Activated effector memory CD4-positive, alpha-beta T cell treated with anti-CD3 and anti-CD28 coated beads, Interleukin-2, amount 50 U/mL, for 16 hours (primary cell): ENCODE measurements at regions not wholly inside any gene's neighbourhood (a gene's known extent, or its start where the extent isn't known, plus 50 kb on each side); places are given as distances from the start of the nearest gene placed in this dataset.

Experiments
- DNase-seq: peaks from one replicate; pipeline ENCODE4 v3.0.0-alpha.2; 2020

- no peak for DNase-seq
Measured at GRCh38 chr5:166373817-166374216, 1917.6 kb upstream of the WWC1 start.

- DNase-seq: no peak
Measured at GRCh38 chr5:166377756-166378155, 1913.7 kb upstream of the WWC1 start.

- DNase-seq: no peak
Measured at GRCh38 chr5:166379517-166379916, 1911.9 kb upstream of the WWC1 start.

GRCh38 chr5:166382031-166382430 lies 1909.4 kb upstream of the WWC1 start:
- DNase-seq: no peak

GRCh38 chr5:166398131-166398530 lies 1893.3 kb upstream of the WWC1 start:
- no peak for DNase-seq

- DNase-seq: no peak
Measured at GRCh38 chr5:166399781-166400180, 1891.7 kb upstream of the WWC1 start.

- DNase-seq: no peak
Measured at GRCh38 chr5:166401391-166401790, 1890.1 kb upstream of the WWC1 start.

- no peak for DNase-seq
Measured at GRCh38 chr5:166412191-166412590, 1879.3 kb upstream of the WWC1 start.

GRCh38 chr5:166427211-166427610 lies 1864.2 kb upstream of the WWC1 start:
- no peak for DNase-seq

- no peak for DNase-seq
Measured at GRCh38 chr5:166428264-166428803, 1863.1 kb upstream of the WWC1 start.

GRCh38 chr5:166430491-166431319 lies 1860.7 kb upstream of the WWC1 start:
- no peak for DNase-seq

GRCh38 chr5:166431456-166431855 lies 1860.0 kb upstream of the WWC1 start:
- no peak for DNase-seq

GRCh38 chr5:166433679-166434078 lies 1857.8 kb upstream of the WWC1 start:
- no peak for DNase-seq

GRCh38 chr5:166436872-166437271 lies 1854.6 kb upstream of the WWC1 start:
- DNase-seq: no peak

- DNase-seq: no peak
Measured at GRCh38 chr5:166486348-166486747, 1805.1 kb upstream of the WWC1 start.

- DNase-seq: no peak
Measured at GRCh38 chr5:166488560-166488959, 1802.9 kb upstream of the WWC1 start.

GRCh38 chr5:166493040-166493439 lies 1798.4 kb upstream of the WWC1 start:
- DNase-seq: no peak

GRCh38 chr5:166493612-166494011 lies 1797.8 kb upstream of the WWC1 start:
- DNase-seq: no peak

- DNase-seq: no peak
Measured at GRCh38 chr5:166497496-166498104, 1793.8 kb upstream of the WWC1 start.

GRCh38 chr5:166499447-166500240 lies 1791.8 kb upstream of the WWC1 start:
- no peak for DNase-seq

- no peak for DNase-seq
Measured at GRCh38 chr5:166503506-166503905, 1787.9 kb upstream of the WWC1 start.

GRCh38 chr5:166505067-166505466 lies 1786.4 kb upstream of the WWC1 start:
- no peak for DNase-seq

- DNase-seq: no peak
Measured at GRCh38 chr5:166505544-166505943, 1785.9 kb upstream of the WWC1 start.
